SK-N-SH treated with all-trans-retinoic acid at 6 μM for 48 hours (cell line): ENCODE measurements at regions not wholly inside any gene's neighbourhood (a gene's known extent, or its start where the extent isn't known, plus 50 kb on each side); places are given as distances from the start of the nearest gene placed in this dataset.
"Not testable (repeated sequence)": the region's sequence is repeated elsewhere in the genome, so short reads cannot be mapped to it uniquely, and the experiment has no call there.

Experiments used
- ATAC-seq: fragments of 200-7000 bp; cut with Tn5 transposase; 3 replicates; pipeline ENCODE4 v1.9.1; 2020; ENCODE audit warnings: mild to moderate bottlenecking, moderate library complexity
- ARNTL ChIP-seq: fragments of 450-650 bp; formaldehyde crosslinking; IDR thresholded peaks from 2 replicates; pipeline ENCODE4 v1.5.0; 2020; ENCODE audit warnings: low read depth, mild to moderate bottlenecking, moderate library complexity, borderline replicate concordance
- BACH2 ChIP-seq: fragments of 250-450 bp; sonication (Bioruptor Pico); IDR thresholded peaks from 2 replicates; pipeline ENCODE4 v1.9.0; 2021; ENCODE audit warnings: mild to moderate bottlenecking, borderline replicate concordance
- CSDC2 ChIP-seq: fragments of 250-450 bp; sonication (Bioruptor Pico); IDR thresholded peaks from 2 replicates; pipeline ENCODE4 v1.5.0; 2020; ENCODE audit warnings: mild to moderate bottlenecking, moderate library complexity
- ESRRG ChIP-seq: fragments of 250-450 bp; sonication (Bioruptor Pico); IDR thresholded peaks from 2 replicates; pipeline ENCODE4 v1.6.1; 2021; ENCODE audit warnings: mild to moderate bottlenecking
- GLIS3 ChIP-seq: fragments of 250-450 bp; sonication (Bioruptor Pico); IDR thresholded peaks from 2 replicates; pipeline ENCODE4 v1.5.0; 2020; ENCODE audit warnings: mild to moderate bottlenecking, moderate library complexity
- ISL1 ChIP-seq: fragments of 250-450 bp; sonication (Bioruptor Pico); IDR thresholded peaks from 2 replicates; pipeline ENCODE4 v2.1.2; 2022; ENCODE audit warnings: mild to moderate bottlenecking, moderate library complexity
- OSR1 ChIP-seq: fragments of 250-450 bp; sonication (Bioruptor Pico); IDR thresholded peaks from 2 replicates; pipeline ENCODE4 v1.8.0; 2022; ENCODE audit warnings: moderate library complexity, mild to moderate bottlenecking, inconsistent platforms
- POU6F1 ChIP-seq: fragments of 250-450 bp; sonication (Bioruptor Pico); IDR thresholded peaks from 2 replicates; pipeline ENCODE4 v1.8.0; 2021; ENCODE audit warnings: low read depth, mild to moderate bottlenecking, moderate library complexity, borderline replicate concordance
- PPARA ChIP-seq: fragments of 250-450 bp; sonication (Bioruptor Pico); IDR thresholded peaks from 2 replicates; pipeline ENCODE4 v1.5.0; 2020; ENCODE audit warnings: mild to moderate bottlenecking, borderline replicate concordance
- RARB ChIP-seq: fragments of 250-450 bp; sonication (Bioruptor Pico); IDR thresholded peaks from 2 replicates; pipeline ENCODE4 v1.8.0; 2021; ENCODE audit warnings: mild to moderate bottlenecking, moderate library complexity
- SNAI2 ChIP-seq: fragments of 250-450 bp; sonication (Bioruptor Pico); IDR thresholded peaks from 2 replicates; pipeline ENCODE4 v1.5.0; 2020; ENCODE audit warnings: mild to moderate bottlenecking, moderate library complexity
- TCF4 ChIP-seq: fragments of 250-450 bp; sonication (Bioruptor Pico); IDR thresholded peaks from 2 replicates; pipeline ENCODE4 v1.8.0; 2021; ENCODE audit warnings: mild to moderate bottlenecking, moderate library complexity, borderline replicate concordance
- TOX ChIP-seq: fragments of 250-450 bp; sonication (Bioruptor Pico); IDR thresholded peaks from 2 replicates; pipeline ENCODE4 v1.8.0; 2021; ENCODE audit warnings: mild to moderate bottlenecking, moderate library complexity, borderline replicate concordance
- TSHZ2 ChIP-seq: fragments of 250-450 bp; sonication (Bioruptor Pico); IDR thresholded peaks from 2 replicates; pipeline ENCODE4 v1.5.0; 2020; ENCODE audit warnings: mild to moderate bottlenecking, moderate library complexity
- ZFP3 ChIP-seq: fragments of 250-450 bp; sonication (Bioruptor Pico); IDR thresholded peaks from 2 replicates; pipeline ENCODE4 v1.5.0; 2020; ENCODE audit warnings: mild to moderate bottlenecking, moderate library complexity
- ZFP30 ChIP-seq: fragments of 450-650 bp; formaldehyde crosslinking; IDR thresholded peaks from 2 replicates; pipeline ENCODE4 v1.5.0; 2022; ENCODE audit warnings: mild to moderate bottlenecking, moderate library complexity
- ZNF565 ChIP-seq: fragments of 450-650 bp; formaldehyde crosslinking; conservative IDR thresholded peaks from 2 replicates; pipeline ENCODE4 v1.5.0; 2020; ENCODE audit warnings: low read depth, mild to moderate bottlenecking, moderate library complexity
- ZNF70 ChIP-seq: fragments of 450-650 bp; formaldehyde crosslinking; IDR thresholded peaks from 2 replicates; pipeline ENCODE4 v1.5.0; 2020; ENCODE audit warnings: mild to moderate bottlenecking, moderate library complexity
- ZNF8 ChIP-seq: fragments of 450-650 bp; formaldehyde crosslinking; IDR thresholded peaks from 2 replicates; pipeline ENCODE4 v1.5.0; 2020; ENCODE audit warnings: mild to moderate bottlenecking, moderate library complexity
- TF ChIP-seq, protein P1 (sequence below): fragments of 250-450 bp; sonication (Bioruptor Pico); IDR thresholded peaks from 2 replicates; pipeline ENCODE4 v1.5.1; 2021; ENCODE audit warnings: mild to moderate bottlenecking, moderate library complexity
- TF ChIP-seq, protein P2 (sequence below): fragments of 250-450 bp; sonication (Bioruptor Pico); IDR thresholded peaks from 2 replicates; pipeline ENCODE4 v1.8.0; 2020; ENCODE audit warnings: mild to moderate bottlenecking, moderate library complexity, borderline replicate concordance
- TF ChIP-seq, protein P3 (sequence below): fragments of 250-450 bp; sonication (Bioruptor Pico); IDR thresholded peaks from 2 replicates; pipeline ENCODE4 v1.5.1; 2020; ENCODE audit warnings: low read depth, mild to moderate bottlenecking, moderate library complexity

- TF ChIP-seq CSDC2 (CRISPR knock-in tag) (no peak), TSHZ2 (CRISPR knock-in tag) (no peak), TCF4 (CRISPR knock-in tag) (no peak), PPARA (no peak), GLIS3 (CRISPR knock-in tag) (no peak), ZFP30 (no peak), ARNTL (CRISPR knock-in tag) (no peak), BACH2 (CRISPR knock-in tag) (no peak), SNAI2 (CRISPR knock-in tag) (no peak), ISL1 (no peak), ZNF70 (CRISPR knock-in tag) (no peak), TOX (no peak), ZNF8 (CRISPR knock-in tag) (no peak), POU6F1 (CRISPR knock-in tag) (no peak)
- TF ChIP-seq, protein P1, sequence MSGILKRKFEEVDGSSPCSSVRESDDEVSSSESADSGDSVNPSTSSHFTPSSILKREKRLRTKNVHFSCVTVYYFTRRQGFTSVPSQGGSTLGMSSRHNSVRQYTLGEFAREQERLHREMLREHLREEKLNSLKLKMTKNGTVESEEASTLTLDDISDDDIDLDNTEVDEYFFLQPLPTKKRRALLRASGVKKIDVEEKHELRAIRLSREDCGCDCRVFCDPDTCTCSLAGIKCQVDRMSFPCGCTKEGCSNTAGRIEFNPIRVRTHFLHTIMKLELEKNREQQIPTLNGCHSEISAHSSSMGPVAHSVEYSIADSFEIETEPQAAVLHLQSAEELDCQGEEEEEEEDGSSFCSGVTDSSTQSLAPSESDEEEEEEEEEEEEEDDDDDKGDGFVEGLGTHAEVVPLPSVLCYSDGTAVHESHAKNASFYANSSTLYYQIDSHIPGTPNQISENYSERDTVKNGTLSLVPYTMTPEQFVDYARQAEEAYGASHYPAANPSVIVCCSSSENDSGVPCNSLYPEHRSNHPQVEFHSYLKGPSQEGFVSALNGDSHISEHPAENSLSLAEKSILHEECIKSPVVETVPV (CRISPR knock-in tag), result no peak
- TF ChIP-seq, protein P2, sequence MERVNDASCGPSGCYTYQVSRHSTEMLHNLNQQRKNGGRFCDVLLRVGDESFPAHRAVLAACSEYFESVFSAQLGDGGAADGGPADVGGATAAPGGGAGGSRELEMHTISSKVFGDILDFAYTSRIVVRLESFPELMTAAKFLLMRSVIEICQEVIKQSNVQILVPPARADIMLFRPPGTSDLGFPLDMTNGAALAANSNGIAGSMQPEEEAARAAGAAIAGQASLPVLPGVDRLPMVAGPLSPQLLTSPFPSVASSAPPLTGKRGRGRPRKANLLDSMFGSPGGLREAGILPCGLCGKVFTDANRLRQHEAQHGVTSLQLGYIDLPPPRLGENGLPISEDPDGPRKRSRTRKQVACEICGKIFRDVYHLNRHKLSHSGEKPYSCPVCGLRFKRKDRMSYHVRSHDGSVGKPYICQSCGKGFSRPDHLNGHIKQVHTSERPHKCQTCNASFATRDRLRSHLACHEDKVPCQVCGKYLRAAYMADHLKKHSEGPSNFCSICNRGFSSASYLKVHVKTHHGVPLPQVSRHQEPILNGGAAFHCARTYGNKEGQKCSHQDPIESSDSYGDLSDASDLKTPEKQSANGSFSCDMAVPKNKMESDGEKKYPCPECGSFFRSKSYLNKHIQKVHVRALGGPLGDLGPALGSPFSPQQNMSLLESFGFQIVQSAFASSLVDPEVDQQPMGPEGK (CRISPR knock-in tag), result no peak
- TF ChIP-seq, all 23 proteins: peak for 0
Measured at GRCh38 chr2:66101206-66101605, 333.7 kb upstream of the MEIS1 start.

DNA sequence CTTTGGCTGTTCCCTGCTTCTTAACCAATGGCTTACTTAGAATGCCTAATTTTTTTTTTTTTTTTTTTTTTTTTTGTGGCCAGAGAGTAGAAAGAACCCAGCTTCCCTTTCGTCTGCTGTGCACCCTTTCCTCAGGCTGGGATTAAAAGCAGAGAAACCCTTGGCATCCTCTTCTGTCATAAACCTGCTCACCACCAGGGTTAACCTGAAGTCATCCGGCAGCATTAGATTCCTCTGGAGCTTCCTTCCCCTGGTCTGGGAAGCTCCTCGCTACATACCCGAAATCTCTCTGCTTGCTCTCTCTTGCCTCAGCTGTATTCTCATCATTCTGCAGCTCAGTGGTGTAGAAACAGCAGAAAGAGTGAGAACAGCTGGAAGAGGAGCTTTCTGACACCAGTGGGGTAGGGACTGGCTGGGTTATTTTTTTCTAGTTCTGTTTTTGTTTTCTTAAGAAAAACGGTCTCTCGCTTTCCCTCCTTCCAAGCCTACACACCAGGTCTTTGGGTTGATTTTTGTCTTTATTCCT, 339.0 kb upstream of the MEIS1 start:
- no peak for ATAC-seq
- TF ChIP-seq ESRRG, result no peak
- TF ChIP-seq BACH2 (CRISPR knock-in tag), result no peak
- no peak for TF ChIP-seq ZFP3 (CRISPR knock-in tag)
- TF ChIP-seq ARNTL (CRISPR knock-in tag), result no peak
- TF ChIP-seq, protein P2 (CRISPR knock-in tag), result no peak
- no peak for TF ChIP-seq TOX
- no peak for TF ChIP-seq POU6F1 (CRISPR knock-in tag)
- no peak for TF ChIP-seq RARB (CRISPR knock-in tag)
- TF ChIP-seq, protein P3, sequence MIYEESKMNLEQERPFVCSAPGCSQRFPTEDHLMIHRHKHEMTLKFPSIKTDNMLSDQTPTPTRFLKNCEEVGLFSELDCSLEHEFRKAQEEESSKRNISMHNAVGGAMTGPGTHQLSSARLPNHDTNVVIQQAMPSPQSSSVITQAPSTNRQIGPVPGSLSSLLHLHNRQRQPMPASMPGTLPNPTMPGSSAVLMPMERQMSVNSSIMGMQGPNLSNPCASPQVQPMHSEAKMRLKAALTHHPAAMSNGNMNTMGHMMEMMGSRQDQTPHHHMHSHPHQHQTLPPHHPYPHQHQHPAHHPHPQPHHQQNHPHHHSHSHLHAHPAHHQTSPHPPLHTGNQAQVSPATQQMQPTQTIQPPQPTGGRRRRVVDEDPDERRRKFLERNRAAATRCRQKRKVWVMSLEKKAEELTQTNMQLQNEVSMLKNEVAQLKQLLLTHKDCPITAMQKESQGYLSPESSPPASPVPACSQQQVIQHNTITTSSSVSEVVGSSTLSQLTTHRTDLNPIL (CRISPR knock-in tag), result no peak
- no peak for TF ChIP-seq GLIS3 (CRISPR knock-in tag)
- TF ChIP-seq ZFP30, result no peak
- TF ChIP-seq, protein P1 (CRISPR knock-in tag), result no peak
- no peak for TF ChIP-seq SNAI2 (CRISPR knock-in tag)
- TF ChIP-seq ZNF565 (CRISPR knock-in tag), result no peak
- no peak for TF ChIP-seq CSDC2 (CRISPR knock-in tag)
- TF ChIP-seq PPARA, result no peak
- no peak for TF ChIP-seq ZNF8 (CRISPR knock-in tag)
- TF ChIP-seq OSR1, result no peak

More at GRCh38 chr2:66101206-66101605, 333.7 kb upstream of the MEIS1 start:
- ATAC-seq, result no peak

DNA sequence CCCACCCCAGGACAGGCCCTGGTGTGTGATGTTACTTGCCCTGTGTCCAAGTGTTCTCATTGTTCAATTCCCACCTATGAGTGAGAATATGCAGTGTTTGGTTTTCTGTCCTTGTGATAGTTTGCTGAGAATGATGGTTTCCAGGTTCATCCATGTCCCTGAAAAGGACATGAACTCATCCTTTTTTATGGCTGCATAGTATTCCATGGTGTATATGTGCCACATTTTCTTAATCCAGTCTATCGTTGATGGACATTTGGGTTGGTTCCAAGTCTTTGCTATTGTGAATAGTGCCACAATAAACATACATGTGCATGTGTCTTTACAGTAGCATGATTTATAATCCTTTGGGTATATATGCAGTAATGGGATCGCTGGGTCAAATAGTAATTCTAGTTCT, 340.2 kb upstream of the MEIS1 start:
- ATAC-seq, result not testable (repeated sequence)
